H1 (cell line): ENCODE measurements at regions not wholly inside any gene's neighbourhood (a gene's known extent, or its start where the extent isn't known, plus 50 kb on each side); places are given as distances from the start of the nearest gene placed in this dataset.

Source experiments
- CTCF ChIP-seq, 3 experiments: IDR thresholded peaks; 1 replicate in 2 of 3; 2 replicates in 1 of 3; pipeline versions ENCODE4 v1.5.1 to v1.6.1; 2011; ENCODE audit warnings: low read length in 3 of 3, mild to moderate bottlenecking in 3 of 3, inconsistent platforms in 2 of 3, low read depth in 1 of 3, moderate library complexity in 1 of 3; ENCODE audit not compliant: insufficient read depth in 1 of 3; ENCODE audit errors: control extremely low read depth in 1 of 3
- JUN ChIP-seq: IDR thresholded peaks from 2 replicates; pipeline ENCODE4 v1.6.1; 2011; ENCODE audit warnings: low read depth, mild to moderate bottlenecking, improper control_type of control experiment, low read length
- MAFK ChIP-seq: IDR thresholded peaks from 2 replicates; pipeline ENCODE4 v1.6.1; 2012; ENCODE audit warnings: low read depth, mild to moderate bottlenecking, improper control_type of control experiment, low read length
- POLR2A ChIP-seq, 2 experiments: IDR thresholded peaks; 1 replicate in 1 of 2; 2 replicates in 1 of 2; pipeline ENCODE4 v1.6.1; 2011; ENCODE audit warnings: low read depth in 2 of 2, low read length in 2 of 2, mild to moderate bottlenecking in 2 of 2; ENCODE audit errors: control extremely low read depth in 1 of 2
- POLR2AphosphoS5 ChIP-seq: IDR thresholded peaks from 2 replicates; pipeline ENCODE4 v1.6.1; 2011; ENCODE audit warnings: low read depth, low read length
- TAF1 ChIP-seq: IDR thresholded peaks from 2 replicates; pipeline ENCODE4 v1.6.1; 2011; ENCODE audit warnings: mild to moderate bottlenecking, low read depth, low read length
- YY1 ChIP-seq: IDR thresholded peaks from 2 replicates; pipeline ENCODE4 v1.6.1; 2011; ENCODE audit warnings: low read depth, mild to moderate bottlenecking, low read length

GRCh38 chr6:156110249-156110648 lies 654.6 kb upstream of the NOX3 start:
- TF ChIP-seq TAF1 = no peak
- no peak for TF ChIP-seq CTCF (IDR thresholded peaks at IDR 0.05; ENCODE audit: control extremely low read depth in 1 of 3, insufficient read depth in 1 of 3, low read depth in 1 of 3, low read length in 3 of 3)
- no peak for TF ChIP-seq JUN
- no peak for TF ChIP-seq POLR2AphosphoS5
- TF ChIP-seq POLR2A (IDR thresholded peaks at IDR 0.05; ENCODE audit: control extremely low read depth in 1 of 2, low read depth in 2 of 2, low read length in 2 of 2) = no peak
- TF ChIP-seq YY1 = no peak
- TF ChIP-seq MAFK = no peak
